C4-2B (cell line): ENCODE measurements at regions not wholly inside any gene's neighbourhood (a gene's known extent, or its start where the extent isn't known, plus 50 kb on each side); places are given as distances from the start of the nearest gene placed in this dataset.

ENCODE experiments used
- ZFX ChIP-seq: fragments of 450-650 bp; IDR thresholded peaks from 2 replicates; pipeline ENCODE4 v1.6.1; 2017
- TF ChIP-seq, protein P1 (sequence below): fragments of 450-650 bp; conservative IDR thresholded peaks from 2 replicates; pipeline ENCODE4 v1.5.1; 2017; ENCODE audit warnings: mild to moderate bottlenecking

DNA sequence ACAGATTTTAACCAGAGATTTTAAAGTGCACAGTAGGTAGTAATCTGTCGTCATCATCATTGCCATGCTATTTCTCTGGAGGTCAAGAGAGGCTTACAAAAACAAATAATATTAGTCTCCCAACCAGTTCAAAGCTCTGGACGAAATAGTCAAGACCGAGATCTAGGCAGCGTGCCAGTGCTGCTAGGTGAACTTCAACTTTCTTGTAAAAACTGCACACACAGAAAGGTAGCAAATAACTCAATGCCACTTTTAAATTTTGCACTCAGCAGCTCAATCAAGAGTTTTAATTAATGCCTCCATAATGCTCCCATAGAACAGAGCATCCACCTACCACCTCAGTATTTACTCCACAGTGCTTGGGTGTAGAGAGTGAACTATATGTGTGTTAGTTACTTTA lies 656.8 kb downstream of the IRX1 start:
- TF ChIP-seq, protein P1, sequence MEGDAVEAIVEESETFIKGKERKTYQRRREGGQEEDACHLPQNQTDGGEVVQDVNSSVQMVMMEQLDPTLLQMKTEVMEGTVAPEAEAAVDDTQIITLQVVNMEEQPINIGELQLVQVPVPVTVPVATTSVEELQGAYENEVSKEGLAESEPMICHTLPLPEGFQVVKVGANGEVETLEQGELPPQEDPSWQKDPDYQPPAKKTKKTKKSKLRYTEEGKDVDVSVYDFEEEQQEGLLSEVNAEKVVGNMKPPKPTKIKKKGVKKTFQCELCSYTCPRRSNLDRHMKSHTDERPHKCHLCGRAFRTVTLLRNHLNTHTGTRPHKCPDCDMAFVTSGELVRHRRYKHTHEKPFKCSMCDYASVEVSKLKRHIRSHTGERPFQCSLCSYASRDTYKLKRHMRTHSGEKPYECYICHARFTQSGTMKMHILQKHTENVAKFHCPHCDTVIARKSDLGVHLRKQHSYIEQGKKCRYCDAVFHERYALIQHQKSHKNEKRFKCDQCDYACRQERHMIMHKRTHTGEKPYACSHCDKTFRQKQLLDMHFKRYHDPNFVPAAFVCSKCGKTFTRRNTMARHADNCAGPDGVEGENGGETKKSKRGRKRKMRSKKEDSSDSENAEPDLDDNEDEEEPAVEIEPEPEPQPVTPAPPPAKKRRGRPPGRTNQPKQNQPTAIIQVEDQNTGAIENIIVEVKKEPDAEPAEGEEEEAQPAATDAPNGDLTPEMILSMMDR, result no peak
- TF ChIP-seq ZFX, result no peak
